C4-2B (cell line): ENCODE measurements at regions not wholly inside any gene's neighbourhood (a gene's known extent, or its start where the extent isn't known, plus 50 kb on each side); places are given as distances from the start of the nearest gene placed in this dataset.

Experiments
- H3K27ac ChIP-seq: fragments of 450-650 bp; 2 replicates; pipeline ENCODE4 v1.5.1; 2017
- ZFX ChIP-seq: fragments of 450-650 bp; IDR thresholded peaks from 2 replicates; pipeline ENCODE4 v1.6.1; 2017
- TF ChIP-seq, protein P1 (sequence below): fragments of 450-650 bp; conservative IDR thresholded peaks from 2 replicates; pipeline ENCODE4 v1.5.1; 2017; ENCODE audit warnings: mild to moderate bottlenecking

DNA sequence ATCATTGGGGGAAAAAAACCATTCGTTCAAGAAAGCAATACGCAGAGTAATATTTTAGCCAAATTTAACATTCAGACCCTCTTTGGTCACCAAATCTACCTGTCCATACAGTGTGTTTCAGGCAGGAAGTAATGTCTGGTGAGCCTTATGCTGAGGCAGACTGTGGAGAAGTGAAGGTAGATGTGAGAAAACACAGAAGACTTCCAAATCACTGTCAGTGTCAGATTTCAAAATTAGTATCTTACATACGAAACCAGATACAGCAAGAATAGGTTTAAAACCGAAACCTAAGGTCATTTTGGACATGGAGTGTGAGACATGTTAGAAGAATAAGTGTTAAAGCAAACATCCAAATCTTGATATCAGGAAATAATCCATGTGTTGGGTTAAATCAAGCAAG lies 664.5 kb upstream of the HTR2C start:
- TF ChIP-seq ZFX: no peak
- TF ChIP-seq, protein P1, sequence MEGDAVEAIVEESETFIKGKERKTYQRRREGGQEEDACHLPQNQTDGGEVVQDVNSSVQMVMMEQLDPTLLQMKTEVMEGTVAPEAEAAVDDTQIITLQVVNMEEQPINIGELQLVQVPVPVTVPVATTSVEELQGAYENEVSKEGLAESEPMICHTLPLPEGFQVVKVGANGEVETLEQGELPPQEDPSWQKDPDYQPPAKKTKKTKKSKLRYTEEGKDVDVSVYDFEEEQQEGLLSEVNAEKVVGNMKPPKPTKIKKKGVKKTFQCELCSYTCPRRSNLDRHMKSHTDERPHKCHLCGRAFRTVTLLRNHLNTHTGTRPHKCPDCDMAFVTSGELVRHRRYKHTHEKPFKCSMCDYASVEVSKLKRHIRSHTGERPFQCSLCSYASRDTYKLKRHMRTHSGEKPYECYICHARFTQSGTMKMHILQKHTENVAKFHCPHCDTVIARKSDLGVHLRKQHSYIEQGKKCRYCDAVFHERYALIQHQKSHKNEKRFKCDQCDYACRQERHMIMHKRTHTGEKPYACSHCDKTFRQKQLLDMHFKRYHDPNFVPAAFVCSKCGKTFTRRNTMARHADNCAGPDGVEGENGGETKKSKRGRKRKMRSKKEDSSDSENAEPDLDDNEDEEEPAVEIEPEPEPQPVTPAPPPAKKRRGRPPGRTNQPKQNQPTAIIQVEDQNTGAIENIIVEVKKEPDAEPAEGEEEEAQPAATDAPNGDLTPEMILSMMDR: no peak
- H3K27ac ChIP-seq: no peak overlapping the region

DNA sequence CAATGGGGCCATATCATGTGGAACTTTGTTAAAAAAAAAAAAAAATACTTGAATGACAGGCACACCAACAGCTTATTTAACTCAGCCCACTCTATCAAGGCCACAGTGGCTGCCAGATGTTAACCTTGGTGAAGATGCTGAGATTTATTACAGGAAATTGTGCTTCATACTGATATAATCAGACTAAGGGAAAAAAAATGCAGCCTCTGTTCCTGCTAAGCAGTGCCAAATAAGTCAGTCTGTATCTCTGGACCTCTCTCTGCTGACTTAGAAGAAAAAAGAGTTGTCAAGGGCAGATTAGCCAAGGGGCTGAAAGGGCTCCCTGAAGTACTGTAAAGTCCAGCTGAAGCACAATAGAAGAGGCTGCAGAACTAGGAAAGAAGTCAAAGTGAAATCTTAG lies 677.7 kb upstream of the HTR2C start:
- no peak overlapping the region for H3K27ac ChIP-seq
- TF ChIP-seq, protein P1: no peak
- no peak for TF ChIP-seq ZFX

DNA sequence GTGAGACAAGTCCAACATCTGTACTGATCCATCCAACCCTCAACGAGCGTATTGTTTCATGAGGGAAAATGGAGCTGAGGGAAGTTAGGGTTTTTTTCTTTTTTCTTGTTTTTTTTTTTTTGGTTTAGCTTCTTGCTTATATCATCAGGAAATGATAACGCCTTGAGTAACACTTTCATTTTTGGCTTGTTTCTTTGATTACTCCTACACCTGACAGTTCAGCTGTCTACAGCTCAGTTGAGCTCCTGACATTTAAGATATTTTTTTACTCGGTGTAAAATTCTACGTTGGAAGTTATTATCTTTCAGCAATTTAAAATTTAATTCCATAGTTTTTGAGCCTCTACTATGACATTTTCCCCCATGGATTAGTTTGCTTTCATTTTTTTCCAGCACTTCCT lies 691.0 kb upstream of the HTR2C start:
- H3K27ac ChIP-seq: no peak overlapping the region
- TF ChIP-seq, protein P1: no peak
- TF ChIP-seq ZFX: no peak

DNA sequence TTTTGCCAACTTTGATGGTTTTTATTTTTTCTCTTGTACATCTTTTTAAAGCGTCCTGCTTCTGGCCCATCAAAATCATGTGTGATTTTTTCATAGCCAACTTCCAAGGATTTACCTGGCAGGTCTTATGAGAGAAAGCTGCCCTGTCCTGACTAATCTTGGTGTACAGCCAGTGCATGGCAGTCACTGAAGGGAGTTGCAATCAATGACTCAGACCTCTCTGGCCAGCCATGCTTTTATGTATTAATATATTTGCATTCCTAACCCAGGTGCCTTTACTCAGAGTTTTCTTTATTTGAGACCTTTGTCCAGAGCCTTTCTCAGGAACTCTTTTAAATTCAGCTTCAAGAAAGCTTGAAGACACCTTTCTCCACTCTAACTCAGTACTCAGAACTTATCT lies 691.5 kb upstream of the HTR2C start:
- no peak overlapping the region for H3K27ac ChIP-seq
- no peak for TF ChIP-seq ZFX
- TF ChIP-seq, protein P1: no peak

DNA sequence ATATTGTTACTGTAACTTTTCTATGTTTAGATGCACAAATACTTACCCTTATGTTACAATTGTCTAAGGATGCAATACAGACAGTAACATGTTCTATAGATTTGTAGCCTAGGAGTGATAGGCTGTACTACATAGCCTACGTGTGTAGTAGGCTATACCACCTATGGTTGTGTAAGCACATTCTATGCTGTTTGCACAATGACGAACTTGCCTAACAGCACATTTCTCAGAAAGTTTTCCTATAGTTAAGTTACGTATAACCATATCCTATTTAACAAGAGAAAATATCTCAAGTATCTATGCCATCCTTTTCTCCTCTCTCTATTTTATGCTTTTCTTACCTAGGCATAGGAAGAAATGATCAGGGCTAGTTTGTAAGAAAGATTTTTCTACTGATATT lies 710.8 kb upstream of the HTR2C start:
- no peak overlapping the region for H3K27ac ChIP-seq
- TF ChIP-seq, protein P1: no peak
- no peak for TF ChIP-seq ZFX

DNA sequence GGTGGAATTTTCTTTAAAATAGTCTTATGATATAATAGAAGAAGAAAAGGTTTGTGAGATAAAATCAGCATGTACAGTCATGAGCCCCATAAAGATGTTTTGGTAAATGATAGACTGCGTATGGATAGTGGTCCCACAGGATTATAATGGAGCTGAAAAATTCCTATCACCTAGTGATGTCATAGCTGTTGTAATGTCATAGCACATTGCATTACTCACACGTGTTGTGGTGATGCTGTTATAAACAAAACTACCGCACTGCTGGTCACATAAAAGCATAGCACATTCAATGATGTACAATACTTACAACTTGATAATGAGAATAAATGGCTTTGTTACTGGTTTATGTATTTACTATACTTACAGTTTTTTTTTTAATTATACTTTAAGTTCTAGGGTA lies 715.2 kb upstream of the HTR2C start:
- TF ChIP-seq, protein P1: no peak
- TF ChIP-seq ZFX: no peak
- no peak overlapping the region for H3K27ac ChIP-seq

DNA sequence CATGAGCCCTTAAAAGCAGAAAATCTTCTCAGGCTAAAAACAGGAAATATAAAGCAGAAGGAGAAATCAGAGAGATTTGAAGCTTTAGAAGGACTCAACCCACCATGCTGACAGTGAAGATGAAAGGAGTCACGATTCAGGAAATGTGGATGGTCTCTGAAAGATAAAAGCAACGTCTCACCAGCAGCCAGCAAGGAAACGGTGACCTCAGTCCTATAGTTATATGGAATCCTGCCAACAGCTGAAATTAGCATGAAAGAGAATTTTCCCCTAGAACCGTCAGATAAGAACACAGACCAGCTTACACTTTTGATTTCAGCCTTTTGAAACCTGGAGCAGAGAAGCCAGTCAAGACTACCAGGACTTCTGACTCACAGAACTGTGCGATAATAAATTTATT lies 715.7 kb upstream of the HTR2C start:
- TF ChIP-seq, protein P1: no peak
- H3K27ac ChIP-seq: no peak overlapping the region
